Fibroblast of skin of right biceps (primary cell): ENCODE measurements at regions not wholly inside any gene's neighbourhood (a gene's known extent, or its start where the extent isn't known, plus 50 kb on each side); places are given as distances from the start of the nearest gene placed in this dataset.

Experiments
- DNase-seq: peaks from one replicate; pipeline ENCODE4 v3.0.0-alpha.2; 2013

DNA sequence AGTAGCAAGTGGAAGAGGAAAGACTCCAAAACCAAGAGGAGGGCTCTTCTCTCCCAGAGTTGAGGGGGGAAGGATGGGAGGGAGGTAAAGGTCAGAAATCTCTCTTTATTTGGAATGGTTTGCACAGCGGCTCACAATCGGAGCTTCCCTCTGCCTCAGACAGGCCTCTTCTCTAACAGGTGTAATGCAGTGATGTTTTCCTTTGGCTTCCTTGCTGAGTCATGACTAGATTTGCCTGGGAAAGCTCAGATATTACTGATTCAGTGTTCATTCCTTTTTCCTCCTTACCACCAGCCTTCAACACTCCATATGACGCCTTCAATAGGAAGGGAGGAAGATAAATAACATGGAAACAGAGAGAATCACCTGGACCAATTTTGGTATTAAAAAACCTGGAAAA lies 136.6 kb downstream of the RNF152 start:
- no peak for DNase-seq

DNA sequence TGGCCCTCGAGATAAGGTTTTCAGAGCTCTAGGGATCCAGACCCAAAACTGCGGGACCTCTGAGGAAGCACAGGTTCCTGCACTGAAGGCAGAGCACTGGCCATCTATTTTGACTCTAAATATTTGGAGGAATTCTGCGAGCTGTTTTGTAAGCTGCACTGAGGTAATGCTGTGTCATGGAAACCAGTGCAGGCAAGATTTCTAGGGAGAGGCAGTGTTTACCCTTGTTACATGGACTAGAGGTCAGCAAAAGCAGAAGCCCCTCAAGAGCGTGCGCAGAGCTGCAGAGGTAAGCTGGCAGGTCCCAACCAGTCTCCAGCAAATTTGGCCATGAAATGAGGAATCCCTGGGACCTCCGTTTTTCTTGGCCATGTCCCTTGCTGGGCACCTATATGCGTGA lies 137.3 kb downstream of the RNF152 start:
- DNase-seq = no peak

GRCh38 chr18:61754039-61754583 lies 138.7 kb downstream of the RNF152 start:
- no peak for DNase-seq

DNA sequence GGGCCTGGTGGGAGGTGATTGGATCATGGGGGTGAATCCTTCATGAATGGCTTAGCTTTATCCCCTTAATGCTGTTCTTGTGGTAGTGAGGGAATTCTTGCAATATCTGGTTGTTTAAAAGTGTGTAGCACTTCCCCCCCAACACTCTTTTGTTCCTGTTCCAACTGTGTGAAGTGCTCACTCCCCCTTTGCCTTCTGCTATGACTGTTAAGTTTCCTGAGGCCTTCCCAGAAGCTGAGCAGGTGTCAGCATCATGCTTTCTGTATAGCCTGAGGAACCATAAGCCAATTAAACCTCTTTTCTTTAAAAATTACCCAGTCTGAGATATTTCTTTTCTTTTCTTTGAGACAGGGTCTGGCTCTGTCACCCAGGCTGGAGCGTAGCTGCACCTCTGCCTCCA lies 139.4 kb downstream of the RNF152 start:
- no peak for DNase-seq

GRCh38 chr18:61752973-61753372 lies 139.8 kb downstream of the RNF152 start:
- DNase-seq = no peak

DNA sequence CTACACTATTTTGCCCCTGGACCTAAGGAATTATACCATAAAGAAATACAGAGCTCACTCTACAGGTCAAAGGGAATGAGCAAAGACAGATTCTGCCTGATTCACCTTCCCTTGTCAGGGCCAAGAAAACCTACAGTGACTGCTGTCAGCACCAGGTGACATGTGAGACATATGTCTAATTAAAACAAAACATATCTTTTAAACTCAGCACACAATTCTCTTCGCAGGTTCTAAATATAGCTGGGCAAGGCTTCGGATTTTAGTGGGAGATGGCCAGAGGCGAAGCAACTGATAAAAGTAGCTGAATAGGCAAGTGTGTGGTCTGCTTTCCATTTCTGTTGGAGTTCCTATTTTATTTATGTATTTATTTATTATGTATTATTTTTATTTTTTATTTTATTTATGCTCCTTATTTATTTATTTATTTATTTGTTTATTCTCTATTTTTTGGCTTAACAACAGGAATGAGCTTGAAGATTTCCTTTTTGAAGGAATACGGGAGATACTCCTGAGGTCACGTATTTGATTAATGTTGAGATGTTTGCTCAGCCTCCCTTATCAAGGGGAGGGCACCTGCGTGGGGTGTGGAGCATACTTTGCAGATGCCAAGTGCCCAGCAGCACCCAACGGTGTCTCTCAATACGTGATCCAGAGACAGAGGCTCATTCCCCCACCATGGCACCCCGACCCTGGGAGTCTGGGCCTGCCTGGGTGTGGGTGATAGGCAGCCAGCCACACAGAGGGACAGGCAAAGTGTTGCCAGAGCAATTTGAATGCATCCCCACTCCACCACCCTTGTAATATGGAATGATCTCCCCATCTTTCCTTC lies 141.8 kb downstream of the RNF152 start:
- no peak for DNase-seq

GRCh38 chr18:61749546-61749945 lies 143.3 kb downstream of the RNF152 start:
- no peak for DNase-seq

- DNase-seq = no peak
Measured at GRCh38 chr18:61749031-61749430, 143.8 kb downstream of the RNF152 start.

DNA sequence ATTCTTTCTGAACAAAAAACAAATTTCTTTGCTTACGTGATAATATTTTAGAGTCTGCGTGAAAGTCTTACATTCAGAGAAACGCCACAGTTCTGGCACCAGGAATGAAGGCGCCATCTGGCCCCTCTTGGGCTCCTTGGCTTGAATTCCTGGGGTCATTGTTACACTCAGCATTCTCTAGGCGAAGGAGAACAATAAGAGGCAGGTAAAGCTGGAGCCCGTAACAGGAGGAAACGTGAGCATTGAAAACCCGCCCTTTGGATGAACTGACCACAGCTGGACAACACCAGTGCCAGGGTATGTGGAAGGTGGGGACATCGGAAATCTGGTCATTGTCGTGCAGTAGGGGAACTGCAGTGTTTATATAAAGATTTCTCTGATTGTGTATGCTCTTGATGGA lies 144.8 kb downstream of the RNF152 start:
- no peak for DNase-seq

DNA sequence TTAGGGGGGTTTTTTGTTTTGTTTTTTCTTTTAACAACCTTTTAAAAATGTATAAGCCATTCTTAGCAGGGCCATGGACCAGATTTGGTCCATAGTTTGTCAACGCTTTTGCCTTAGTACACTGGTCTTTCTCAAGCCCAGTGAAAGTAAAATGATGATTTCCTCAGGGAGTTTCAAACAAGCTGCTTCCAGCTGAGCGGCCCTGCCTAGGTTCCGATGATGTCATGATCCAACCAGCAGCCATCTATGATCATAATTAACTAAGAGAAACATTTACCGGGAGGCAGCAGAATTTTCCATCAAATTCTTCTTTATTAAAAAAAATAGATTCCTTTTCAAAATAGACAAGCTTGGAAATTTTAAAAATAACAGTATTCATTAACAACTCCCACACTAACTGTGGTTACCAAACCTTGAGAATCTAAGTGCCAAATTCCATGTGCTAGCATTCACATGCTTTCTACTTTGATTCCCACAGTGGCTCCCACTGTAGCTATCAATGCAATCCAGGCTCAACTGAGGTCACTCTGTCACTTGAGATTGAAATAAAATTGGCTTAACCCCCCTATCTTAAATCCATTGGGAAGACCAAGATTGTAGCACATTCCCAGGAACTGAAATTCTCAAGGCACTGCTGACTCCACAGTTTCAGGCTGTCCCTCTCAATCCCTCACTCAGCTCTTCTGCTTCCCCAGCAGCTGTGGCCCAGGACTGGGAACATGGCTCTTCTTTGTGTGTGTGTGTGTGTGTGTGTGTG lies 148.9 kb downstream of the RNF152 start:
- DNase-seq = peak; percentile 73

GRCh38 chr18:61742565-61743429 lies 150.0 kb downstream of the RNF152 start:
- DNase-seq = no peak

DNA sequence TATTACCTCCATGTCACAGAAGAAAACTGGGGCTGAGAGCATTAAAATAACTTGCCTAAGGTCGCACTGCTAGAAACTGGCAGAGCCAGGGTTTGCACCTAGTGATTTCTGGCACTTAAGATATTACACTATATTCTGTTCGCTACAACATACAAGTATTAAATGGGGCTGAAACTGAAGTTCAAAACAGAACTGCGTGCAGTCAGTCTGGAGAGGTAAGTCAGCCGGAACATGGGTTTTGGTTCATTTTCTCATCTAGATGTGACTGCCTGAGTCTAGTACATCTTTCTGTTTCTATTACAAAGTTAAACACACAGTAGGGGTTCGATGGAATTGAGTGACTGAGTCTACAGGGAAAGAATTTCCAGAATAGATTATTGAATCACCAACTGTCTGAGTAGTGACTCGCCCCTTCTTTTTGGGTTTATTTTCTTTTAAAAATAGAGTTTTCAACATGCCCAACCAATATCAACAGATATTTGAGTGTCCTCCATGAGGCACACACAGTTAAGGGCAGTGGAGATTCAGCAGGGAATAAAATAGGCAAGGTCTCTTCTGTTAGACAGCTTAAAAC lies 150.8 kb downstream of the RNF152 start:
- peak; percentile 53 for DNase-seq

GRCh38 chr18:61738488-61738887 lies 154.3 kb downstream of the RNF152 start:
- peak; percentile 68 for DNase-seq

GRCh38 chr18:61738042-61738441 lies 154.8 kb downstream of the RNF152 start:
- DNase-seq = no peak

DNA sequence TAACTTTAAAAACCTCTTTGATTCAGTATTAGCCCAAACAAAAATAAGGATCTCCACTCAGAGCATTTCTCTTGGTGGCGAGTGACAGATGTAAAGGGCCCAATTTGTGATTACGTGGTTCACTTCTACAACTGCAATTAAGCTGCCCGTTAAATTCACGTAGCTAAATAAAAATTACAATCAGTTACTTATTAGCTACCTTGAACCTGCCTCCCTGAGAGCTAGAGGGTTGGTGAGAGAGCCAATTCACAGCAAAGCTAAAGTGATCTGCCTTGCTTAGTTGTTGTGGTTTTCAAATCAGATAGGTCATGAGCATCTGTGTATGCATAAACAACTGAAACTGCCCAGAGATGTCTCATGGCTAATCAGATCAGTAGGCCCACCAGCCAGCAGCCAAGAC lies 156.7 kb downstream of the RNF152 start:
- DNase-seq = no peak

- DNase-seq = no peak
Measured at GRCh38 chr18:61735564-61736102, 157.2 kb downstream of the RNF152 start.

- no peak for DNase-seq
Measured at GRCh38 chr18:61734396-61734795, 158.4 kb downstream of the RNF152 start.

GRCh38 chr18:61732854-61733253 lies 160.0 kb downstream of the RNF152 start:
- no peak for DNase-seq

GRCh38 chr18:61731693-61732376 lies 161.0 kb downstream of the RNF152 start:
- DNase-seq = peak; percentile 18

GRCh38 chr18:61731178-61731577 lies 161.6 kb downstream of the RNF152 start:
- DNase-seq = peak; percentile 11

GRCh38 chr18:61729322-61729721 lies 163.5 kb downstream of the RNF152 start:
- no peak for DNase-seq
